Suprapubic skin (tissue), 3 donors: ENCODE measurements at regions not wholly inside any gene's neighbourhood (a gene's known extent, or its start where the extent isn't known, plus 50 kb on each side); places are given as distances from the start of the nearest gene placed in this dataset.

Experiments
- POLR2A ChIP-seq, 2 donors: fragments of 450-650 bp; IDR thresholded peaks; one replicate each; pipeline ENCODE4 v1.6.1; 2017; ENCODE audit warnings: antibody characterized with exemption in 2 of 2, mild to moderate bottlenecking in 2 of 2, moderate library complexity in 2 of 2
- TF ChIP-seq, protein P1 (sequence below), 2 donors: fragments of 200-600 bp in 1 of 2; fragments of 450-650 bp in 1 of 2; sonication (generic) in 1 of 2; IDR thresholded peaks; one replicate each; pipeline ENCODE4 v1.5.1; 2016 to 2019; ENCODE audit warnings: antibody characterized with exemption in 2 of 2, mild to moderate bottlenecking in 1 of 2, moderate library complexity in 1 of 2

DNA sequence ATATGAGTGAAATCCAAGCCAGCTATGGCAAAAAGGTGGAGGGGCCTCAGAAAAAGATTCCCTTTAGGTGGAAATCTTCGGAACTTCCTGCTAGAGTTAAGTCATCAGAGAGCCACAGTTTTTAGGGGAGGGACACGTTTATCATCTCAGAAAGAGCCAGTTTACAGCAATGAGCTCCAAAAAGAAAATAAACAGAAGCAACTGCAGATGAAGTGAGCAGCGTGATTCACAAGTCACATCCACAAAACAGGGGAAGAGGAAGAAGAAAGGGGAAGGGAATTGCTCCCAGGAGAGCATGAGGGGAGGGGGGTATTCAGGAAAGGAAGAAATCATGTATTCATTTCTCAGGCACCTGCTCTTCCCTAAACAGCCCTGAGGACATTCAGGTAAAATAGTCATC lies 156.2 kb upstream of the FOXK1 start:
- TF ChIP-seq, protein P1, sequence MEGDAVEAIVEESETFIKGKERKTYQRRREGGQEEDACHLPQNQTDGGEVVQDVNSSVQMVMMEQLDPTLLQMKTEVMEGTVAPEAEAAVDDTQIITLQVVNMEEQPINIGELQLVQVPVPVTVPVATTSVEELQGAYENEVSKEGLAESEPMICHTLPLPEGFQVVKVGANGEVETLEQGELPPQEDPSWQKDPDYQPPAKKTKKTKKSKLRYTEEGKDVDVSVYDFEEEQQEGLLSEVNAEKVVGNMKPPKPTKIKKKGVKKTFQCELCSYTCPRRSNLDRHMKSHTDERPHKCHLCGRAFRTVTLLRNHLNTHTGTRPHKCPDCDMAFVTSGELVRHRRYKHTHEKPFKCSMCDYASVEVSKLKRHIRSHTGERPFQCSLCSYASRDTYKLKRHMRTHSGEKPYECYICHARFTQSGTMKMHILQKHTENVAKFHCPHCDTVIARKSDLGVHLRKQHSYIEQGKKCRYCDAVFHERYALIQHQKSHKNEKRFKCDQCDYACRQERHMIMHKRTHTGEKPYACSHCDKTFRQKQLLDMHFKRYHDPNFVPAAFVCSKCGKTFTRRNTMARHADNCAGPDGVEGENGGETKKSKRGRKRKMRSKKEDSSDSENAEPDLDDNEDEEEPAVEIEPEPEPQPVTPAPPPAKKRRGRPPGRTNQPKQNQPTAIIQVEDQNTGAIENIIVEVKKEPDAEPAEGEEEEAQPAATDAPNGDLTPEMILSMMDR (IDR thresholded peaks at IDR 0.05): no peak
- TF ChIP-seq POLR2A (IDR thresholded peaks at IDR 0.05): no peak
